Cerebellar cortex (tissue), 1 donor: ENCODE measurements at regions not wholly inside any gene's neighbourhood (a gene's known extent, or its start where the extent isn't known, plus 50 kb on each side); places are given as distances from the start of the nearest gene placed in this dataset.
"Not testable (repeated sequence)": the region's sequence is repeated elsewhere in the genome, so short reads cannot be mapped to it uniquely, and the experiment has no call there.

Experiments
- DNase-seq: peaks from one replicate; pipeline ENCODE4 v3.0.0-alpha.2; 2015; ENCODE audit warnings: low spot score

- DNase-seq, result no peak
Observed at GRCh38 chr6:76982476-76983199, 480.7 kb downstream of the HTR1B start.

GRCh38 chr6:76972474-76972873 lies 490.8 kb downstream of the HTR1B start:
- DNase-seq, result no peak

- DNase-seq, result not testable (repeated sequence)
Observed at GRCh38 chr6:76959177-76959576, 504.1 kb downstream of the HTR1B start.

- DNase-seq, result no peak
Observed at GRCh38 chr6:76942203-76942966, 520.9 kb downstream of the HTR1B start.

GRCh38 chr6:76940191-76940590 lies 523.1 kb downstream of the HTR1B start:
- DNase-seq, result no peak

GRCh38 chr6:76914737-76915136 lies 548.6 kb downstream of the HTR1B start:
- no peak for DNase-seq

GRCh38 chr6:76905541-76905940 lies 557.8 kb downstream of the HTR1B start:
- not testable (repeated sequence) for DNase-seq

- DNase-seq, result no peak
Observed at GRCh38 chr6:76892542-76892941, 570.7 kb downstream of the HTR1B start.

- DNase-seq, result no peak
Observed at GRCh38 chr6:76888351-76888750, 574.9 kb downstream of the HTR1B start.

GRCh38 chr6:76886900-76887299 lies 576.4 kb downstream of the HTR1B start:
- DNase-seq, result no peak

- no peak for DNase-seq
Observed at GRCh38 chr6:76885861-76886301, 577.4 kb downstream of the HTR1B start.

- DNase-seq, result no peak
Observed at GRCh38 chr6:76881414-76881813, 581.9 kb downstream of the HTR1B start.

- DNase-seq, result peak; percentile 6
Observed at GRCh38 chr6:76876922-76877553, 586.3 kb downstream of the HTR1B start.

- DNase-seq, result not testable (repeated sequence)
Observed at GRCh38 chr6:76876430-76876829, 586.9 kb downstream of the HTR1B start.

- no peak for DNase-seq
Observed at GRCh38 chr6:76867182-76867581, 596.1 kb downstream of the HTR1B start.

GRCh38 chr6:76866091-76866915 lies 597.0 kb downstream of the HTR1B start:
- DNase-seq, result no peak

GRCh38 chr6:76862936-76863335 lies 600.4 kb downstream of the HTR1B start:
- DNase-seq, result no peak

- peak; percentile 4 for DNase-seq
Observed at GRCh38 chr6:76861403-76861802, 601.9 kb downstream of the HTR1B start.

GRCh38 chr6:76856065-76856464 lies 607.2 kb downstream of the HTR1B start:
- DNase-seq, result no peak

GRCh38 chr6:76852776-76853175 lies 610.5 kb downstream of the HTR1B start:
- no peak for DNase-seq

GRCh38 chr6:76849274-76849970 lies 613.9 kb downstream of the HTR1B start:
- DNase-seq, result not testable (repeated sequence)
